HG03442 (cell line): ENCODE measurements at regions not wholly inside any gene's neighbourhood (a gene's known extent, or its start where the extent isn't known, plus 50 kb on each side); places are given as distances from the start of the nearest gene placed in this dataset.
"Not testable (repeated sequence)": the region's sequence is repeated elsewhere in the genome, so short reads cannot be mapped to it uniquely, and the experiment has no call there.

Experiments used
- ATAC-seq: cut with Tn5 transposase; IDR thresholded peaks from one replicate; pipeline ENCODE4 v1.9.1; 2021; ENCODE audit warnings: mild to moderate bottlenecking, moderate library complexity; ENCODE audit not compliant: unreplicated experiment

GRCh38 chr3:7999384-7999783, 502.2 kb upstream of the LMCD1 start:
- ATAC-seq, result no peak

- ATAC-seq, result no peak
Observed at GRCh38 chr3:8001307-8001706, 500.3 kb upstream of the LMCD1 start.

- no peak for ATAC-seq
Observed at GRCh38 chr3:8001712-8002111, 499.9 kb upstream of the LMCD1 start.

- no peak for ATAC-seq
Observed at GRCh38 chr3:8011902-8012301, 489.7 kb upstream of the LMCD1 start.

GRCh38 chr3:8020047-8020841, 481.4 kb upstream of the LMCD1 start:
- ATAC-seq, result no peak

- no peak for ATAC-seq
Observed at GRCh38 chr3:8027954-8028353, 473.7 kb upstream of the LMCD1 start.

GRCh38 chr3:8050283-8050682, 451.3 kb upstream of the LMCD1 start:
- no peak for ATAC-seq

- ATAC-seq, result no peak
Observed at GRCh38 chr3:8052659-8053058, 449.0 kb upstream of the LMCD1 start.

GRCh38 chr3:8068135-8068534, 433.5 kb upstream of the LMCD1 start:
- not testable (repeated sequence) for ATAC-seq

GRCh38 chr3:8069471-8069870, 432.2 kb upstream of the LMCD1 start:
- no peak for ATAC-seq

- ATAC-seq, result no peak
Observed at GRCh38 chr3:8070011-8070410, 431.6 kb upstream of the LMCD1 start.

GRCh38 chr3:8074740-8075139, 426.9 kb upstream of the LMCD1 start:
- ATAC-seq, result not testable (repeated sequence)

GRCh38 chr3:8077126-8077525, 424.5 kb upstream of the LMCD1 start:
- no peak for ATAC-seq

GRCh38 chr3:8080464-8080863, 421.2 kb upstream of the LMCD1 start:
- ATAC-seq, result no peak

- ATAC-seq, result no peak
Observed at GRCh38 chr3:8085498-8085897, 416.1 kb upstream of the LMCD1 start.

GRCh38 chr3:8087951-8088350, 413.7 kb upstream of the LMCD1 start:
- ATAC-seq, result no peak

GRCh38 chr3:8094415-8094814, 407.2 kb upstream of the LMCD1 start:
- ATAC-seq, result no peak

GRCh38 chr3:8095724-8096123, 405.9 kb upstream of the LMCD1 start:
- no peak for ATAC-seq

GRCh38 chr3:8097690-8098089, 403.9 kb upstream of the LMCD1 start:
- no peak for ATAC-seq

- ATAC-seq, result no peak
Observed at GRCh38 chr3:8103954-8104353, 397.7 kb upstream of the LMCD1 start.

- ATAC-seq, result no peak
Observed at GRCh38 chr3:8106921-8107320, 394.7 kb upstream of the LMCD1 start.

GRCh38 chr3:8110966-8111798, 390.4 kb upstream of the LMCD1 start:
- ATAC-seq, result peak; percentile 99
